Lung (tissue), 11 donors: ENCODE measurements at regions not wholly inside any gene's neighbourhood (a gene's known extent, or its start where the extent isn't known, plus 50 kb on each side); places are given as distances from the start of the nearest gene placed in this dataset.

ENCODE experiments used
- ATAC-seq: fragments of 200-7000 bp; cut with Tn5 transposase; one replicate; pipeline ENCODE4 v1.9.1; 2020; ENCODE audit warnings: moderate number of reproducible peaks; ENCODE audit not compliant: insufficient read depth, low FRiP score
- DNase-seq, 3 donors: peaks; one replicate each; pipeline ENCODE4 v3.0.0-alpha.2; 2013 to 2017
- H3K27ac ChIP-seq, 2 donors: one replicate each; pipeline ENCODE4 v1.5.1; 2013; ENCODE audit warnings: mild to moderate bottlenecking in 2 of 2, moderate library complexity in 2 of 2, control low read depth in 1 of 2, inconsistent platforms in 1 of 2, low read depth in 1 of 2, low read length in 1 of 2
- H3K27me3 ChIP-seq, 3 donors: one replicate each; pipeline ENCODE4 v1.5.1; 2013; ENCODE audit warnings: low read length in 2 of 3; ENCODE audit not compliant: control insufficient read depth in 3 of 3, insufficient read depth in 3 of 3
- H3K36me3 ChIP-seq, 4 donors: one replicate each; pipeline ENCODE4 v1.5.1; 2013; ENCODE audit warnings: low read length in 4 of 4, mild to moderate bottlenecking in 1 of 4, moderate library complexity in 1 of 4; ENCODE audit not compliant: control insufficient read depth in 4 of 4, insufficient read depth in 4 of 4
- H3K4me1 ChIP-seq, 5 donors: one replicate each; pipeline ENCODE4 v1.5.1; 2013; ENCODE audit warnings: low read length in 5 of 5, mild to moderate bottlenecking in 2 of 5, moderate library complexity in 1 of 5; ENCODE audit not compliant: control insufficient read depth in 5 of 5, insufficient read depth in 5 of 5
- H3K4me3 ChIP-seq: one replicate; pipeline ENCODE4 v1.5.1; 2013; ENCODE audit warnings: mild to moderate bottlenecking, control low read depth, moderate library complexity
- H3K9ac ChIP-seq, 2 donors: one replicate each; pipeline ENCODE4 v1.5.1; 2013; ENCODE audit warnings: low read length in 2 of 2, control low read depth in 1 of 2; ENCODE audit not compliant: insufficient read depth in 1 of 2
- H3K9me3 ChIP-seq, 4 donors: one replicate each; pipeline ENCODE4 v1.5.1; 2013; ENCODE audit warnings: low read length in 3 of 4, mild to moderate bottlenecking in 1 of 4, moderate library complexity in 1 of 4; ENCODE audit not compliant: control insufficient read depth in 4 of 4, insufficient read depth in 3 of 4
- WGBS, 2 donors: extraction: QIAGEN DNeasy Blood & Tissue Kit; methylation state at CpG; one replicate each; pipeline ENCODE4 v1.1.7; 2013; 5-methylcytosine and 5-hydroxymethylcytosine counted together
- TF ChIP-seq, protein P1 (sequence below): IDR thresholded peaks from 2 replicates; pipeline ENCODE4 v1.5.1; 2012; ENCODE audit warnings: mild to moderate bottlenecking; ENCODE audit errors: control extremely low read depth, extremely low read depth
- donor health status: control.
- donor health status: control.
- donor health status: Bipolar disorder and iron deficiency.
- donor health status: healthy.
- donor health status: DM: yes; HTN: yes; CAD: no.

DNA sequence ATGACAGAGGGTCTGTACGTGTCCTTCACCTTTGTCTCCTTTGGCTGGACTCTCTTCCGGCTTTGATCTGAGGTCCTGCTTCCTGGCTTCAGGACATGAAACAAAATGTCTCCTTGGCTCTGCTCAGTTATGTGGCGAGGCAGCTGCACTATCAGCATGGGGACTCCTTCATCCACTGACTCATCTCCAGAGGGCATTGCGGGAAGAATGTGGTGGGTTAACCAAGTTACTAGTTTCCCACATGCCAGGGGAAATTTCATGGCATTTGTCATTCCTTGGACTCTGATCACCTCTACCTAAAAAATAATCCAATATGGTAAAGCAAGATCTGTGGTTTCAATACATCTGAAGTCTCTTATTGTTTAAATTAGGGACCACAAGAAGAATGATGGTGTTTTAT, 259.7 kb downstream of the MED10 start:
- Histone ChIP-seq H3K9me3 (peaks cover 0 to 6% (median 2%) of the 10 kb centered on the region in 4 donors), H3K27ac (no peak overlapping the region), H3K4me3 (no peak overlapping the region), H3K27me3 (no peaks in the 10 kb centered on the region), H3K36me3 (no peaks in the 10 kb centered on the region), H3K4me1 (peaks cover 0 to 1% (median 0%) of the 10 kb centered on the region in 5 donors), H3K9ac (no peak overlapping the region)
- TF ChIP-seq, protein P1, sequence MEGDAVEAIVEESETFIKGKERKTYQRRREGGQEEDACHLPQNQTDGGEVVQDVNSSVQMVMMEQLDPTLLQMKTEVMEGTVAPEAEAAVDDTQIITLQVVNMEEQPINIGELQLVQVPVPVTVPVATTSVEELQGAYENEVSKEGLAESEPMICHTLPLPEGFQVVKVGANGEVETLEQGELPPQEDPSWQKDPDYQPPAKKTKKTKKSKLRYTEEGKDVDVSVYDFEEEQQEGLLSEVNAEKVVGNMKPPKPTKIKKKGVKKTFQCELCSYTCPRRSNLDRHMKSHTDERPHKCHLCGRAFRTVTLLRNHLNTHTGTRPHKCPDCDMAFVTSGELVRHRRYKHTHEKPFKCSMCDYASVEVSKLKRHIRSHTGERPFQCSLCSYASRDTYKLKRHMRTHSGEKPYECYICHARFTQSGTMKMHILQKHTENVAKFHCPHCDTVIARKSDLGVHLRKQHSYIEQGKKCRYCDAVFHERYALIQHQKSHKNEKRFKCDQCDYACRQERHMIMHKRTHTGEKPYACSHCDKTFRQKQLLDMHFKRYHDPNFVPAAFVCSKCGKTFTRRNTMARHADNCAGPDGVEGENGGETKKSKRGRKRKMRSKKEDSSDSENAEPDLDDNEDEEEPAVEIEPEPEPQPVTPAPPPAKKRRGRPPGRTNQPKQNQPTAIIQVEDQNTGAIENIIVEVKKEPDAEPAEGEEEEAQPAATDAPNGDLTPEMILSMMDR, result no peak
- 86 to 87% methylated on average over 4 of the region's 4 CpGs for WGBS, 2 donors
- DNase-seq, result no peak
- no peak for ATAC-seq

DNA sequence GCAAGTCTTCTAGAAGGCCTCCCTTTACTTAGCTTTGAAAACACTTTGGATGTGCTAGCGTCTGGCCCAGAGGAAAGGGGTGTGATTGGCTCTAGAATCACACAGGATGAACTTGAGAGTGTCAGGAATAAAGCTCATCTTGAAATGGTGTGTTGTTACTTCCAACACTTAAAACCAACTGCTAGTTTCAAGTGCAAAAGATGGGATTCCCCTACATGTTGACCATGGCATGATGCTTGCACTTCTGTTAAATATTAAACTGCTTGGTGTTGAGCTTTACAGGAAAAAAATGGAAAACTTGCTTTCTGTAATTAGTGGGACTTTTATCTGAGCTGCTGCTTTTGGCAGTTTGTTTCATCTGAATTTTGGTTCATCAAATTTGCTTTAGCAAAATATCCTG, 261.1 kb downstream of the MED10 start:
- H3K36me3 ChIP-seq, result no peaks in the 10 kb centered on the region
- no peak overlapping the region for H3K9ac ChIP-seq
- ATAC-seq (no peak), DNase-seq (no peak)
- no peaks in the 10 kb centered on the region for H3K27me3 ChIP-seq
- 45 to 64% methylated on average over 1 of the region's 1 CpG for WGBS, 2 donors
- H3K27ac ChIP-seq, result no peak overlapping the region
- peaks cover 0 to 1% (median 0%) of the 10 kb centered on the region in 5 donors for H3K4me1 ChIP-seq
- H3K4me3 ChIP-seq, result no peak overlapping the region
- TF ChIP-seq, protein P1, result no peak
- peaks cover 0 to 3% (median 0%) of the 10 kb centered on the region in 4 donors for H3K9me3 ChIP-seq

DNA sequence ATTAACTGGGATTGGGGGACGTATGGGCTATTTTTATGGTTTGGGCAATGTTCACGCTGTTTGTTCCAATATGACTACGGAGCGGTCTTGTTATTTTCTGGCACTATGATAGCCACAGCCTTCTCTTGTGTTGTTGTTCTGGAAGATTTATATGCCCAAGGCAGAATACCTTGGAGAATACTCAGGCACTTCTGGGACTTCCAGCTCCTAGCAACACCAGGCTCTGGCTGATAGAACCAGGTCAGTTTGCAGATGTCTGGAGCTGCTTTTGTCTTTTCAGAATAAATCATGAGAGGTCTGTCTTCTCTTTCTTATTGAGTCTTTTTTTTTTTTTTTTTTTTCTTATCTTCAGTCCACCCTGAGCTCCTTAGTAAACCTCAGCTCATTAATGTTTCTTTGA, 262.5 kb downstream of the MED10 start:
- Histone ChIP-seq H3K4me3 (no peak overlapping the region), H3K27ac (no peak overlapping the region), H3K9ac (no peak overlapping the region), H3K4me1 (no peaks in the 10 kb centered on the region), H3K27me3 (no peaks in the 10 kb centered on the region), H3K9me3 (peaks cover 0 to 3% (median 0%) of the 10 kb centered on the region in 4 donors), H3K36me3 (no peaks in the 10 kb centered on the region)
- DNase-seq (no peak), ATAC-seq (no peak)
- TF ChIP-seq, protein P1, result no peak
- 94 to 98% methylated on average over 4 of the region's 4 CpGs for WGBS, 2 donors

DNA sequence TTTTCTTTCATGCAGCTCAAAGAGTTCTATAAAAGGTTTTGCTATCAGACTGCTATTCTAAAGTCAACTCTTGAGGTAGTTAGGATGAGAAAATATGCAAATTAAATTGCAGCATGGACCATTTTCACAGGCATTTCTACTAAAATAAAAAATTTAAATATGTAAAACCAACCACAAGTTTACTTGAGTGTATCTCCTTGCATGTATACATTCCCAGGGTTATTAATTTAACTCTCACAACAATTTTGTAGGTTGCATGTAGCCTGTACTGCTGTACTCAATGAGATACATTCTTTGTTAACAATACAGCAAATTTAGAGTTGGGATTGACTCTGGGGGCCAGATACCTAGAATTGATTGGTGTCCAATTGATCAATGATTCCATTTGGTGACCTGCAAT, 265.8 kb downstream of the MED10 start:
- no peaks in the 10 kb centered on the region for H3K9me3 ChIP-seq
- no peaks in the 10 kb centered on the region for H3K27me3 ChIP-seq
- no peak overlapping the region for H3K9ac ChIP-seq
- no peak overlapping the region for H3K27ac ChIP-seq
- ATAC-seq, result no peak
- H3K4me3 ChIP-seq, result no peak overlapping the region
- no peak for DNase-seq
- TF ChIP-seq, protein P1, result no peak
- H3K4me1 ChIP-seq, result no peaks in the 10 kb centered on the region
- no peaks in the 10 kb centered on the region for H3K36me3 ChIP-seq
